IMR-90 (cell line): ENCODE measurements at regions not wholly inside any gene's neighbourhood (a gene's known extent, or its start where the extent isn't known, plus 50 kb on each side); places are given as distances from the start of the nearest gene placed in this dataset.
A peak's percentile ranks its signal among the peaks of the same experiment; 100 is the strongest.
"Not testable (repeated sequence)": the region's sequence is repeated elsewhere in the genome, so short reads cannot be mapped to it uniquely, and the experiment has no call there.

ENCODE experiments used
- ATAC-seq: fragments of 200-7000 bp; cut with Tn5 transposase; 2 replicates; pipeline ENCODE4 v1.9.1; 2020; ENCODE audit warnings: low read depth, mild to moderate bottlenecking, moderate library complexity
- BruUV-seq: library from RNA; stranded (reverse); fragments of 400-500 nt; replicated peaks from 2 replicates; lab custom pipeline; 2021; lab: Mats Ljungman, UMichigan
- CTCF ChIA-PET: fragments of 300-600 bp; formaldehyde crosslinking; extraction: SDS; loops from one replicate; lab custom pipeline; 2021; ENCODE audit warnings: antibody characterized with exemption; lab: Yijun Ruan, JAX
- POLR2A ChIA-PET: fragments of 300-600 bp; sonication (Branson Sonifier 250); formaldehyde crosslinking; loops from one replicate; lab custom pipeline; 2022; ENCODE audit warnings: antibody characterized with exemption; ENCODE audit not compliant: unreplicated experiment; lab: Charles Lee
- DNase-seq: peaks from one replicate; pipeline ENCODE4 v3.0.0; 2013
- H2AFZ ChIP-seq: replicated peaks from 2 replicates; pipeline ENCODE3; 2013; ENCODE audit warnings: low read length, mild to moderate bottlenecking; ENCODE audit not compliant: poor library complexity
- H2AK5ac ChIP-seq: 2 replicates; pipeline ENCODE4 v1.6.1; 2013; ENCODE audit warnings: low read depth, low read length, inconsistent platforms
- H2AK9ac ChIP-seq: replicated peaks from 2 replicates; pipeline ENCODE3; 2013; ENCODE audit warnings: mild to moderate bottlenecking, low read depth, low read length, moderate library complexity; ENCODE audit not compliant: poor library complexity
- H2BK120ac ChIP-seq: 2 replicates; pipeline ENCODE4 v1.6.1; 2013; ENCODE audit warnings: low read depth, low read length, inconsistent platforms
- H2BK15ac ChIP-seq: 3 replicates; pipeline ENCODE4 v1.6.1; 2013; ENCODE audit warnings: low read depth, low read length, inconsistent platforms
- H2BK20ac ChIP-seq: 2 replicates; pipeline ENCODE4 v1.6.1; 2013; ENCODE audit warnings: low read depth, mild to moderate bottlenecking, inconsistent platforms, low read length, moderate library complexity
- H2BK5ac ChIP-seq: 2 replicates; pipeline ENCODE4 v1.6.1; 2013; ENCODE audit warnings: mild to moderate bottlenecking, low read depth, low read length, inconsistent platforms; ENCODE audit not compliant: poor library complexity, severe bottlenecking
- H3K14ac ChIP-seq: replicated peaks from 2 replicates; pipeline ENCODE4 v1.6.1; 2013; ENCODE audit warnings: low read depth, low read length, inconsistent platforms
- H3K18ac ChIP-seq: 2 replicates; pipeline ENCODE4 v1.6.1; 2013; ENCODE audit warnings: low read depth, low read length, control low read depth
- H3K23ac ChIP-seq: 2 replicates; pipeline ENCODE4 v1.6.1; 2013; ENCODE audit warnings: low read depth, low read length, inconsistent platforms
- H3K27ac ChIP-seq: 2 replicates; pipeline ENCODE4 v1.5.1; 2013; ENCODE audit warnings: mild to moderate bottlenecking, control low read depth, low read length; ENCODE audit not compliant: insufficient read depth
- H3K27me3 ChIP-seq: 2 replicates; pipeline ENCODE4 v1.6.1; 2013; ENCODE audit warnings: low read length; ENCODE audit not compliant: control insufficient read depth, insufficient read depth
- H3K36me3 ChIP-seq: 2 replicates; pipeline ENCODE4 v1.6.1; 2013; ENCODE audit warnings: low read length, mixed read lengths; ENCODE audit not compliant: control insufficient read depth, insufficient read depth
- H3K4ac ChIP-seq: 2 replicates; pipeline ENCODE4 v1.6.1; 2013; ENCODE audit warnings: low read depth, low read length, inconsistent platforms
- H3K4me1 ChIP-seq: 2 replicates; pipeline ENCODE4 v1.6.1; 2013; ENCODE audit warnings: low read length, mixed read lengths; ENCODE audit not compliant: control insufficient read depth, insufficient read depth
- H3K4me2 ChIP-seq: 2 replicates; pipeline ENCODE4 v1.6.1; 2013; ENCODE audit warnings: low read depth, mild to moderate bottlenecking, control low read depth, low read length, moderate library complexity
- H3K4me3 ChIP-seq: 2 replicates; pipeline ENCODE4 v1.5.1; 2013; ENCODE audit warnings: low read depth, mild to moderate bottlenecking, control low read depth, low read length, moderate library complexity; ENCODE audit not compliant: insufficient read depth
- H3K56ac ChIP-seq: 2 replicates; pipeline ENCODE4 v1.6.1; 2013; ENCODE audit warnings: low read length, inconsistent platforms; ENCODE audit not compliant: insufficient read depth; ENCODE audit errors: extremely low read depth
- H3K79me1 ChIP-seq, 2 experiments: 2 replicates each; pipeline ENCODE4 v1.6.1; 2013; ENCODE audit warnings: low read length in 2 of 2, inconsistent platforms in 1 of 2, low read depth in 1 of 2
- H3K9ac ChIP-seq: 2 replicates; pipeline ENCODE4 v1.6.1; 2013; ENCODE audit warnings: low read depth, low read length, control low read depth
- H3K9me1 ChIP-seq: 2 replicates; pipeline ENCODE4 v1.6.1; 2013; ENCODE audit warnings: low read length, inconsistent platforms; ENCODE audit not compliant: insufficient read depth
- H3K9me3 ChIP-seq: 2 replicates; pipeline ENCODE4 v1.6.1; 2013; ENCODE audit warnings: low read length; ENCODE audit not compliant: control insufficient read depth, insufficient read depth
- H4K20me1 ChIP-seq: 2 replicates; pipeline ENCODE4 v1.6.1; 2013; ENCODE audit warnings: low read length, inconsistent platforms; ENCODE audit not compliant: insufficient read depth
- H4K5ac ChIP-seq: 2 replicates; pipeline ENCODE4 v1.6.1; 2013; ENCODE audit warnings: mild to moderate bottlenecking, low read depth, low read length, control low read depth
- H4K8ac ChIP-seq, 2 experiments: 2 replicates each; pipeline ENCODE4 v1.6.1; 2013; ENCODE audit warnings: low read depth in 2 of 2, low read length in 2 of 2, control low read depth in 1 of 2, inconsistent platforms in 1 of 2
- H4K91ac ChIP-seq: 2 replicates; pipeline ENCODE4 v1.6.1; 2013; ENCODE audit warnings: low read depth, low read length, inconsistent platforms; ENCODE audit not compliant: insufficient read depth
- WGBS, 2 experiments: methylation state at CpG; one replicate each; pipeline versions ENCODE4 v1.1.5 to v1.1.7; 2013; ENCODE audit warnings: missing lambda C conversion rate in 2 of 2; ENCODE audit not compliant: insufficient read length in 1 of 2; ENCODE audit errors: extremely low coverage in 2 of 2; 5-methylcytosine and 5-hydroxymethylcytosine counted together
- dilution Hi-C: fragments of 300-500 bp; cut with HindIII; formaldehyde crosslinking; loops from one replicate; pipeline ENCODE4 v1.14.3; 2018; ENCODE audit warnings: low sequenced_read_pairs; ENCODE audit not compliant: unreplicated experiment
- in situ Hi-C: fragments of 300-500 bp; cut with MboI; formaldehyde crosslinking; loops from 3 replicates; pipeline ENCODE4 v1.14.3; 2019; ENCODE audit warnings: low sequenced_read_pairs, inconsistent platforms, mixed read lengths
- intact Hi-C: fragments of 100-400 bp; cut with micrococcal nuclease; formaldehyde crosslinking; loops from 2 replicates; pipeline ENCODE4 v1.10.0; 2022

- not testable (repeated sequence) for BruUV-seq, H3K4me1 ChIP-seq
- H2AFZ ChIP-seq = peak overlapping the region; percentile 77
Observed at GRCh38 chr10:53025765-53026164, 253.2 kb upstream of the MBL2 start.

More at GRCh38 chr10:53025765-53026164, 253.2 kb upstream of the MBL2 start:
- dilution Hi-C loops, POLR2A ChIA-PET, H3K56ac ChIP-seq, DNase-seq, H2AK5ac ChIP-seq, H3K4me3 ChIP-seq, H3K9ac ChIP-seq, H3K36me3 ChIP-seq, in situ Hi-C loops, H3K9me3 ChIP-seq, intact Hi-C loops, H3K9me1 ChIP-seq, CTCF ChIA-PET, H3K79me1 ChIP-seq, H3K23ac ChIP-seq, H4K20me1 ChIP-seq, H3K27me3 ChIP-seq: not testable (repeated sequence)
- H3K18ac ChIP-seq = peak overlapping the region; percentile 81; the same call in 1 of the 2 replicates
- H4K5ac ChIP-seq = peak overlapping the region; percentile 88; the same call in 1 of the 2 replicates
- H2BK15ac ChIP-seq = 0 out of 3 replicates have a peak overlapping the region, but pooled peaks have one; percentile 10
- H2BK5ac ChIP-seq = peak overlapping the region; percentile 18
- peak overlapping the region; percentile 23 for H2AK9ac ChIP-seq
- H4K8ac ChIP-seq = peak overlapping the region; percentile 54 to 65; a peak in 3 of 4 replicates
- H3K14ac ChIP-seq = peak overlapping the region; percentile 65; the same call in 1 of the 2 replicates
- H3K27ac ChIP-seq = peak overlapping the region; percentile 61; the same call in 1 of the 2 replicates
- peak overlapping the region; percentile 51; the same call in 1 of the 2 replicates for H3K4ac ChIP-seq
- peak overlapping the region; percentile 55; the same call in 1 of the 2 replicates for H2BK20ac ChIP-seq
- ATAC-seq = peak; percentile 7; the same call in 1 of the 2 replicates
- peak overlapping the region; percentile 77 for H4K91ac ChIP-seq
- peak overlapping the region; percentile 85 for H2BK120ac ChIP-seq
- 83% methylated on average over 3 of the region's 6 CpGs; no CpG with 5 or more reads in 1 of the 2 experiments for WGBS, 2 experiments
- H3K4me2 ChIP-seq = peak overlapping the region; percentile 76; the same call in 1 of the 2 replicates
